ENCODE measurements at regions not wholly inside any gene's neighbourhood (a gene's known extent, or its start where the extent isn't known, plus 50 kb on each side); places are given as distances from the start of the nearest gene placed in this dataset.
"Not testable (repeated sequence)": the region's sequence is repeated elsewhere in the genome, so short reads cannot be mapped to it uniquely, and the experiment has no call there.

DNA sequence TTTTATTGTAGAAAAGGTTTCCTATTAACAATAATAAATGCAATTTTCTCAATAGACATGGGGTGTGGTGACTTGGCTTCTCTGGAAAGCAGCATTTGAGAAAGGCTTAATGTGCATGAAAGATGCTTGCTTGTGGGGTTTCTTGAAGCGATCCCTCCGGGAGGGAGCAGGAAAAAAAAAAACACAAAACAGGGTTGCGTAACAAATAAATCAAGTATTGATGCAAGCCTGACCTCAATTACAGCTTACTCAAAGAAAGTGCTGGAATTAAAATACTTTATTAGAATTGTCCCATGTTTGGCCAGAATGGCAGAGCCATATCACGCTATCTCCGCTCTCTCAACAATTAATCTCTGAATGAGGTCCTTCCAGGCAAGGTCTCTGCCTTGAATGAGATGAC, 1612.5 kb downstream of the REEP3 start:
- H3K27me3 ChIP-seq (ENCODE audit: control insufficient read depth in 1 of 2, insufficient read depth in 2 of 2, low read length in 2 of 2): no peaks in the 10 kb centered on the region
- no peak overlapping the region for H3K4me3 ChIP-seq (ENCODE audit: low read depth in 1 of 2, low read length in 2 of 2)
- no peaks in the 10 kb centered on the region for H3K9me3 ChIP-seq (ENCODE audit: control insufficient read depth in 2 of 2, insufficient read depth in 1 of 2, low read depth in 1 of 2, low read length in 1 of 2)
- WGBS, 2 donors: 93 to 97% methylated on average over 5 of the region's 5 CpGs
- H3K27ac ChIP-seq (ENCODE audit: low read depth in 2 of 2, low read length in 1 of 2): no peak overlapping the region
- no peaks in the 10 kb centered on the region for H3K4me1 ChIP-seq (ENCODE audit: control insufficient read depth in 2 of 2, insufficient read depth in 2 of 2, low read length in 1 of 2)
- H3K36me3 ChIP-seq (ENCODE audit: control insufficient read depth in 2 of 2, insufficient read depth in 2 of 2, low read length in 1 of 2): no peaks in the 10 kb centered on the region

DNA sequence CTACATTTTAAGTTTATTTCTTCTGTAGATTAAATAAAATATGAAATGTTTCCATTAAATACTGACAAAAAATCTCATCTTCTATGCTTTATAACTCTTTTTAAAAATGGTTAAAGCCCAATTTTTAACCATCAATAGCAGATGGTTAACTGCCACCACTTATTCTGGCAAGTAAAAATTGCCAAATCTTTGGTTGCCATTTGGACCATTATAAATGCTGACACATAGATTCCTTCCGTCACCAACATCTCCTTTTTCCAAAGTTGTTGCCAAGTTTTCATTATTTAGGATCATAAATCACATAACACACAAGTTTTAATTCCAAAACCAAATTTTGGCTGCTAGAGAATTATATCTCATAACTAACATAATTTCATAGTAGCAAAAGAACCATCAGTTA, 1614.3 kb downstream of the REEP3 start:
- Histone ChIP-seq H3K27ac (ENCODE audit: low read depth in 2 of 2, low read length in 1 of 2) (no peak overlapping the region), H3K9me3 (ENCODE audit: control insufficient read depth in 2 of 2, insufficient read depth in 1 of 2, low read depth in 1 of 2, low read length in 1 of 2) (no peaks in the 10 kb centered on the region), H3K4me1 (ENCODE audit: control insufficient read depth in 2 of 2, insufficient read depth in 2 of 2, low read length in 1 of 2) (no peaks in the 10 kb centered on the region), H3K36me3 (ENCODE audit: control insufficient read depth in 2 of 2, insufficient read depth in 2 of 2, low read length in 1 of 2) (no peaks in the 10 kb centered on the region), H3K27me3 (ENCODE audit: control insufficient read depth in 1 of 2, insufficient read depth in 2 of 2, low read length in 2 of 2) (no peaks in the 10 kb centered on the region), H3K4me3 (ENCODE audit: low read depth in 1 of 2, low read length in 2 of 2) (no peak overlapping the region)
- 28 to 56% methylated on average over 1 of the region's 1 CpG for WGBS, 2 donors

DNA sequence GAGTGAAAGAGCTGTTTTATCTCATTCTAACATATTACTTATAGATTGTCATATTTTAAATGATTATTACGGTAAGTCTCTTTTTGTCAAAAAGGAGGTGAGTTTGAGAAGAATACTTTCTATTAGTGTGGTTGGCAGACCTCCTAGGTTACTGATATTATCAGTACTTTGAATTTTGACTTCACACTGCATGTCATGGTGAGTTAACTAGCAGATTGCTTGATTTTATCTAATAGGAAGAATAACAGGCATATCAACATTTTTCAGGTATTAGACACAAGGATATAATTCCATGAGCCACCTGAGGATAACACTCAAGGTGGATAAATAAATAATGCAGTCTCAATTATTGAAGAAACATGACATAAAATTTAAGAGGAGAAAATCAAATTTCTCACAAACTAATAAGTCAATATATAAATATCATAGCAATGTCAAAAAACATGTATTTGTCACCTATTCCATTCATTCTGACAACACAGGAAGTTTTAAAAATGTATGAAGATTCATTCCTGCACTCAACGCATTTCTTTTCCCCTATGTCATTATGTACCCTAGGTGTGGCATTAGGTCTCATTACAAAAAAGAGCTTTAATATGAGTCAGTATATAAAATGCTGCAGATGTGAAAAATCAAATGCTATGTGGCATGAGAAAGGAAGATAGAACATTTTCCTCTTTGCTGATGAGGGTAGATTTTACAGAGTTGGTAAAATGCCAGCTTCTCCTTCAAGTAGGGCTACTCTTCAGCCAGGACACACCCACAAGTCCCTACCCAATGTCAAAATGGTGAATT, 1621.6 kb downstream of the REEP3 start:
- Histone ChIP-seq H3K27ac (ENCODE audit: low read depth in 2 of 2, low read length in 1 of 2) (no peak overlapping the region), H3K4me1 (ENCODE audit: control insufficient read depth in 2 of 2, insufficient read depth in 2 of 2, low read length in 1 of 2) (no peaks in the 10 kb centered on the region), H3K27me3 (ENCODE audit: control insufficient read depth in 1 of 2, insufficient read depth in 2 of 2, low read length in 2 of 2) (no peaks in the 10 kb centered on the region), H3K9me3 (ENCODE audit: control insufficient read depth in 2 of 2, insufficient read depth in 1 of 2, low read depth in 1 of 2, low read length in 1 of 2) (no peaks in the 10 kb centered on the region), H3K4me3 (ENCODE audit: low read depth in 1 of 2, low read length in 2 of 2) (no peak overlapping the region), H3K36me3 (ENCODE audit: control insufficient read depth in 2 of 2, insufficient read depth in 2 of 2, low read length in 1 of 2) (no peaks in the 10 kb centered on the region)
- 69 to 71% methylated on average over 2 of the region's 2 CpGs for WGBS, 2 donors

DNA sequence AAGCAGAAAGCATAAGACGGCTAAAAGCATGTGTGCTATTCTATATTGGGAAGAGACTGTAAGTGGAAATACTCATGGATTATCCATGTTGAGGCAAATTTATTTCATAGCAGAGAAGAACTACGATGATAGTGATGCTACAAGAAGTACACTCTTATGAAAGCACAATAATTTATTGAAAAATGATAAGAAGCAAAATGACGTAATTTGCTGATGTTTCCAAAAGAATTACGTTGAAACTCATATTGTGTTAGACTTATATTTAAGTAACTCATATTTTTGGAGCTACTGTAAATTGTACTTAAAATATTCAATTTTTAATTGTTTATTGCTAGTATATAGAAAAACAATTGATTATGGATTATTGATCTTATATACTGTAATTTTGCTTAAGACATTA, 1622.5 kb downstream of the REEP3 start:
- WGBS, 2 donors: 71 to 85% methylated on average over 4 of the region's 4 CpGs

DNA sequence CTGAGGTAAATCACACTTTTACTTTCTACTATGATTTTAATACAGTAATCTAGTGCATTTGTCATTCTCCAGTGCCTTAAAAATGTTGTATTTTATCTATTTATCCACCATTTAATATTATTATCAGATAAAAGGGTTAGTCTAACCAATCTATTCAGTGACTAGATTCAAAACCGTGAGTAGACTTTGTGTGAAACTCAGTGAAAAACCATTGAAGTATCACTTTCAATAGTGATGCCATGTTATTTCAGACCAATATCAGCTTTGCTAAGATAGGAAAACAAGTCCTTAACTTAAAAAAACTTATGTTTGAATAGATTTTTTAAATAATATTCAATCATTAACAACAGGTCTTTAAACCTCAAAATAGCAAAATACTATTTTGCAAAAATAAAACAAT, 1628.7 kb downstream of the REEP3 start:
- H3K4me1 ChIP-seq (ENCODE audit: control insufficient read depth in 2 of 2, insufficient read depth in 2 of 2, low read length in 1 of 2): no peaks in the 10 kb centered on the region
- H3K27ac ChIP-seq (ENCODE audit: low read depth in 2 of 2, low read length in 1 of 2): no peak overlapping the region
- no peaks in the 10 kb centered on the region for H3K36me3 ChIP-seq (ENCODE audit: control insufficient read depth in 2 of 2, insufficient read depth in 2 of 2, low read length in 1 of 2)
- no peak overlapping the region for H3K4me3 ChIP-seq (ENCODE audit: low read depth in 1 of 2, low read length in 2 of 2)
- H3K9me3 ChIP-seq (ENCODE audit: control insufficient read depth in 2 of 2, insufficient read depth in 1 of 2, low read depth in 1 of 2, low read length in 1 of 2): no peaks in the 10 kb centered on the region
- no peaks in the 10 kb centered on the region for H3K27me3 ChIP-seq (ENCODE audit: control insufficient read depth in 1 of 2, insufficient read depth in 2 of 2, low read length in 2 of 2)
- WGBS, 2 donors: 56 to 70% methylated on average over 1 of the region's 1 CpG

More for the DNA sequence above, 1622.5 kb downstream of the REEP3 start:
- no peak overlapping the region for H3K4me3 ChIP-seq (ENCODE audit: low read depth in 1 of 2, low read length in 2 of 2)
- H3K27me3 ChIP-seq (ENCODE audit: control insufficient read depth in 1 of 2, insufficient read depth in 2 of 2, low read length in 2 of 2): no peaks in the 10 kb centered on the region
- no peaks in the 10 kb centered on the region for H3K9me3 ChIP-seq (ENCODE audit: control insufficient read depth in 2 of 2, insufficient read depth in 1 of 2, low read depth in 1 of 2, low read length in 1 of 2)
- no peaks in the 10 kb centered on the region for H3K36me3 ChIP-seq (ENCODE audit: control insufficient read depth in 2 of 2, insufficient read depth in 2 of 2, low read length in 1 of 2)
- no peaks in the 10 kb centered on the region for H3K4me1 ChIP-seq (ENCODE audit: control insufficient read depth in 2 of 2, insufficient read depth in 2 of 2, low read length in 1 of 2)
- no peak overlapping the region for H3K27ac ChIP-seq (ENCODE audit: low read depth in 2 of 2, low read length in 1 of 2)

DNA sequence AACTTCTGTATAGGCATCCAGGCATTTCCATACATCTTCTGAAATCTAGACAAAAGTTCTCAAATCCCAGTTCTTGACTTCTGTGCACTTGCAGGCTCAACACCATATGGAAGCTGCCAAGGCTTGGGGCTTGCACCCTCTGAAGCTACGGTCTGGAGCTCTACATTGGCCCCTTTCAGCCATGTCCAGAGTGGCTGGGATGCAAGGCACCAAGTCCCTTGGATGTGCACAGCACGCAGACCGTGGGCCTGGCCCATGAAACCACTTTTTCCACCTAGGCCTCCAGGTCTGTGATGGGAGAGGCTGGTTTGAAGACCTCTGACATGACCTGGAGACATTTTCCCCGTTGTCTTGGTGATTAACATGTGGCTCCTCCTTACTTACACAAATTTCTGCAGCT, 1645.1 kb downstream of the REEP3 start:
- no peaks in the 10 kb centered on the region for H3K36me3 ChIP-seq (ENCODE audit: control insufficient read depth in 2 of 2, insufficient read depth in 2 of 2, low read length in 1 of 2)
- H3K4me1 ChIP-seq (ENCODE audit: control insufficient read depth in 2 of 2, insufficient read depth in 2 of 2, low read length in 1 of 2): no peaks in the 10 kb centered on the region
- H3K27me3 ChIP-seq (ENCODE audit: control insufficient read depth in 1 of 2, insufficient read depth in 2 of 2, low read length in 2 of 2): no peaks in the 10 kb centered on the region
- no peak overlapping the region for H3K27ac ChIP-seq (ENCODE audit: low read depth in 2 of 2, low read length in 1 of 2)
- H3K4me3 ChIP-seq (ENCODE audit: low read depth in 1 of 2, low read length in 2 of 2): no peak overlapping the region
- 70 to 79% methylated on average over 4 of the region's 4 CpGs for WGBS, 2 donors
- no peaks in the 10 kb centered on the region for H3K9me3 ChIP-seq (ENCODE audit: control insufficient read depth in 2 of 2, insufficient read depth in 1 of 2, low read depth in 1 of 2, low read length in 1 of 2)

DNA sequence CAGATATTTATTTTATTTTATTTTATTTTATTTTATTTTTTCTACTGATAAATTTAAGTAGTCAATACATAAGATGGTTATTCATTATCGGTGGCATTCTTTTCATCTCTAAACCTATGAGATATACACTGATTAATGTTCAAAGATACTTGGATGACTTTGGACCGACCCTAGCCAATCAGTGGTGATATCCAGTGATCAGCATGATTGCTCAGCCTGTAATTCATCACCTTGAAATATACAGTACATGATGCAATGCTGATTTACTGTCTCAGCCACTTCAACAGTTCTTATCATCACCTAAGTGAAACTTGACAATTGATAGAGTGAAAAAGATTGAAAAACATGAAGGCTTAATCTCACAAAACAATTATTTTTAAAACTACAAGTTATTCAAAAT, 1651.0 kb downstream of the REEP3 start:
- H3K27ac ChIP-seq (ENCODE audit: low read depth in 2 of 2, low read length in 1 of 2): no peak overlapping the region
- H3K9me3 ChIP-seq (ENCODE audit: control insufficient read depth in 2 of 2, insufficient read depth in 1 of 2, low read depth in 1 of 2, low read length in 1 of 2): no peaks in the 10 kb centered on the region
- WGBS, 2 donors: 63 to 65% methylated on average over 2 of the region's 2 CpGs
- H3K4me1 ChIP-seq (ENCODE audit: control insufficient read depth in 2 of 2, insufficient read depth in 2 of 2, low read length in 1 of 2): no peaks in the 10 kb centered on the region
- no peaks in the 10 kb centered on the region for H3K36me3 ChIP-seq (ENCODE audit: control insufficient read depth in 2 of 2, insufficient read depth in 2 of 2, low read length in 1 of 2)
- H3K4me3 ChIP-seq (ENCODE audit: low read depth in 1 of 2, low read length in 2 of 2): no peak overlapping the region
- no peaks in the 10 kb centered on the region for H3K27me3 ChIP-seq (ENCODE audit: control insufficient read depth in 1 of 2, insufficient read depth in 2 of 2, low read length in 2 of 2)

DNA sequence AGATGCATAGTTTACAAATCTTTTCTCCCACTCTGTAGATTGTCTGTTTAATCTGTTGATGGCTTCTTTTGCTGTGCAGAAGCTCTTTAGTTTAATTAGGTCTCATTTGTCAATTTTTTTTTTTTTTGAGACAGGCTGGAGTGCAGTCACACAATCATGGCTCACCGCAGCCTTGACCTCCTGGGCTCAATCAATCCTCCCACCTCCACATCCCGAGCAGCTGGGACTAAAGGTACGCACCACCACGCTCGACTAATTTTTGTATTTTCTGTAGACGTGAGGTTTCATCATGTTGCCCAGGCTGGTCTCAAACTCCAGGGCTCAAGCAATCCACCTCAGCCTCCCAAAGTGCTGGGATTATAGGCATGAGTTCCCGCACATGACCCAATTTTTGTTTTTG, 1655.8 kb downstream of the REEP3 start:
- Histone ChIP-seq H3K4me1 (ENCODE audit: control insufficient read depth in 2 of 2, insufficient read depth in 2 of 2, low read length in 1 of 2) (no peaks in the 10 kb centered on the region), H3K36me3 (ENCODE audit: control insufficient read depth in 2 of 2, insufficient read depth in 2 of 2, low read length in 1 of 2) (no peaks in the 10 kb centered on the region), H3K27ac (ENCODE audit: low read depth in 2 of 2, low read length in 1 of 2) (no peak overlapping the region), H3K4me3 (ENCODE audit: low read depth in 1 of 2, low read length in 2 of 2) (no peak overlapping the region), H3K9me3 (ENCODE audit: control insufficient read depth in 2 of 2, insufficient read depth in 1 of 2, low read depth in 1 of 2, low read length in 1 of 2) (no peaks in the 10 kb centered on the region), H3K27me3 (ENCODE audit: control insufficient read depth in 1 of 2, insufficient read depth in 2 of 2, low read length in 2 of 2) (no peaks in the 10 kb centered on the region)
- 90 to 93% methylated on average over 7 of the region's 7 CpGs for WGBS, 2 donors

DNA sequence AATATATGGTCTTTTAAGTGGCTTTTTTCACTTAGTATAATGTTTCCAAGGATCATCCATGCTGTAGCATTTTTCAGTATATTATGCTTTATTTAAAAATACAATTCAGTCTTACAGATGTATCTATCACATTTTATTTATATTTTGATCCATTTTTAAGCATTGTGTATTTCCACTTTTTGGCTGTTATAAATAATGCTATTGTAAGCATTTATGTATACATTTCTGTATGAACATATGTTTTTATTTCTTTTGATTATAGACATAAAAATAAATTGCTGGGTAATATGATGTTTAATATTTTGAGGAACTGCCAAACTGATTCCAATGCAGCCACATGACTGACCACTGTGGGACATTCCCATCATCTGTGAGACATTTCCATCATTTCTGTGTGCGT, 1662.0 kb downstream of the REEP3 start:
- Histone ChIP-seq H3K36me3 (ENCODE audit: control insufficient read depth in 2 of 2, insufficient read depth in 2 of 2, low read length in 1 of 2) (no peaks in the 10 kb centered on the region), H3K4me1 (ENCODE audit: control insufficient read depth in 2 of 2, insufficient read depth in 2 of 2, low read length in 1 of 2) (no peaks in the 10 kb centered on the region), H3K27me3 (ENCODE audit: control insufficient read depth in 1 of 2, insufficient read depth in 2 of 2, low read length in 2 of 2) (no peaks in the 10 kb centered on the region), H3K4me3 (ENCODE audit: low read depth in 1 of 2, low read length in 2 of 2) (no peak overlapping the region), H3K27ac (ENCODE audit: low read depth in 2 of 2, low read length in 1 of 2) (no peak overlapping the region), H3K9me3 (ENCODE audit: control insufficient read depth in 2 of 2, insufficient read depth in 1 of 2, low read depth in 1 of 2, low read length in 1 of 2) (no peaks in the 10 kb centered on the region)
- WGBS, 2 donors: 87 to 94% methylated on average over 1 of the region's 1 CpG

DNA sequence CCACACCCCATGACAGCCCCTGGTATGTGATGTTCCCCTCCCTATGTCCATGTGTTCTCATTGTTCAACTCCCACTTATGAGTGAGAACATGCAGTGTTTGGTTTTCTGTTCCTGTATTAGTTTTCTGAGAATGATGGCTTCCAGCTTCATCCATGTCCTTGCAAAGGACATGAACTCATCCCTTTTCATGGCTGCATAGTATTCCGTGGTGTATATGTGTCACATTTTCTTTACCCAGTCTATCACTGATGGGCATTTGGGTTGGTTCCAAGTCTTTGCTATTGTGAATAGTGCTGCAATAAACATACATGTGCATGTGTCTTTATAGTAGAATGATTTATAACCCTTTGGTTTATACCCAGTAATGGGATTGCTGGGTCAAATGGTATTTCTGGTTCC, 1665.5 kb downstream of the REEP3 start:
- WGBS, 2 donors: 88 to 93% methylated on average over 1 of the region's 1 CpG
- not testable (repeated sequence) for H3K27ac ChIP-seq (ENCODE audit: low read depth in 2 of 2, low read length in 1 of 2); H3K27me3 ChIP-seq (ENCODE audit: control insufficient read depth in 1 of 2, insufficient read depth in 2 of 2, low read length in 2 of 2); H3K4me1 ChIP-seq (ENCODE audit: control insufficient read depth in 2 of 2, insufficient read depth in 2 of 2, low read length in 1 of 2); H3K4me3 ChIP-seq (ENCODE audit: low read depth in 1 of 2, low read length in 2 of 2); H3K36me3 ChIP-seq (ENCODE audit: control insufficient read depth in 2 of 2, insufficient read depth in 2 of 2, low read length in 1 of 2); H3K9me3 ChIP-seq (ENCODE audit: control insufficient read depth in 2 of 2, insufficient read depth in 1 of 2, low read depth in 1 of 2, low read length in 1 of 2)

Data from esophagus (tissue), 2 donors.